Esophagus squamous epithelium (tissue), 5 donors: ENCODE measurements at regions not wholly inside any gene's neighbourhood (a gene's known extent, or its start where the extent isn't known, plus 50 kb on each side); places are given as distances from the start of the nearest gene placed in this dataset.

Experiments
- DNase-seq: peaks from one replicate; lab custom pipeline; 2025; lab: John Stamatoyannopoulos, UW
- H3K27ac ChIP-seq, 4 donors: fragments of 200-600 bp; sonication (generic); one replicate each; pipeline ENCODE4 v1.5.1; 2016 to 2019; ENCODE audit warnings: mild to moderate bottlenecking in 1 of 4
- H3K27me3 ChIP-seq, 4 donors: fragments of 200-600 bp; sonication (generic); 1 replicate in 3 of 4; 2 replicates in 1 of 4; pipeline versions ENCODE4 v1.5.1 to v1.6.0; 2017 to 2021; ENCODE audit warnings: antibody characterized with exemption in 1 of 4
- H3K36me3 ChIP-seq, 3 donors: fragments of 200-600 bp; sonication (generic); one replicate each; pipeline ENCODE4 v1.5.1; 2016 to 2019
- H3K4me1 ChIP-seq, 3 donors: fragments of 200-600 bp; sonication (generic); one replicate each; pipeline ENCODE4 v1.5.1; 2017 to 2019
- H3K4me3 ChIP-seq, 4 donors: fragments of 200-600 bp; sonication (generic); 1 replicate in 3 of 4; 2 replicates in 1 of 4; pipeline ENCODE4 v1.5.1; 2016 to 2019; ENCODE audit warnings: mild to moderate bottlenecking in 2 of 4, moderate library complexity in 1 of 4
- H3K9me3 ChIP-seq, 3 donors: fragments of 200-600 bp; sonication (generic); one replicate each; pipeline ENCODE4 v1.5.1; 2016 to 2019
- CTCF ChIP-seq, 6 experiments: fragments of 450-650 bp in 4 of 6; fragments of 200-600 bp in 2 of 6; sonication (generic) in 2 of 6; IDR thresholded peaks; one replicate each; pipeline ENCODE4 v1.5.1; 2016 to 2019; ENCODE audit warnings: antibody characterized with exemption in 6 of 6, mild to moderate bottlenecking in 4 of 6, moderate library complexity in 4 of 6
- POLR2A ChIP-seq, 4 donors: fragments of 450-650 bp; IDR thresholded peaks; one replicate each; pipeline ENCODE4 v1.6.1; 2017; ENCODE audit warnings: antibody characterized with exemption in 4 of 4, mild to moderate bottlenecking in 4 of 4, moderate library complexity in 3 of 4
- WGBS, 2 donors: methylation state at CpG; one replicate each; pipeline ENCODE4 v1.1.5; 2018; 5-methylcytosine and 5-hydroxymethylcytosine counted together
- intact Hi-C: fragments of 100-400 bp; cut with DNase I; formaldehyde crosslinking; loops from one replicate; pipeline ENCODE4 v1.15.0; 2022
- donor health status: DM: yes; HTN: yes; CAD: no.

- H3K4me3 ChIP-seq = no peak overlapping the region
- peak overlapping the region in 2 of 4 donors; percentile 12 to 19 for H3K27ac ChIP-seq
- H3K4me1 ChIP-seq = peaks cover 7 to 35% (median 9%) of the 10 kb centered on the region in 3 donors
- intact Hi-C loops = no loop called here
- TF ChIP-seq CTCF (IDR thresholded peaks at IDR 0.05) = no peak
- no peak for TF ChIP-seq POLR2A (IDR thresholded peaks at IDR 0.05)
- no peaks in the 10 kb centered on the region for H3K27me3 ChIP-seq
- no peak for DNase-seq
- H3K9me3 ChIP-seq = no peaks in the 10 kb centered on the region
- WGBS, 2 donors = 33 to 50% methylated on average over 1 of the region's 1 CpG
- H3K36me3 ChIP-seq = no peaks in the 10 kb centered on the region
Observed at GRCh38 chr2:14285812-14286211, 346.7 kb upstream of the LRATD1 start.

- no peaks in the 10 kb centered on the region for H3K36me3 ChIP-seq
- H3K4me1 ChIP-seq = peaks cover 7 to 35% (median 9%) of the 10 kb centered on the region in 3 donors
- no peaks in the 10 kb centered on the region for H3K9me3 ChIP-seq
- no peaks in the 10 kb centered on the region for H3K27me3 ChIP-seq
- peak; percentile 7 to 45 (median 22) for TF ChIP-seq CTCF (IDR thresholded peaks at IDR 0.05)
- TF ChIP-seq POLR2A (IDR thresholded peaks at IDR 0.05) = no peak
- 29% methylated on average over 1 of the region's 3 CpGs; no CpG with 5 or more reads in 1 of the 2 donors for WGBS, 2 donors
- no peak overlapping the region for H3K4me3 ChIP-seq
- no peak for DNase-seq
- peak overlapping the region; percentile 52 to 69 (median 56) for H3K27ac ChIP-seq
- intact Hi-C loops = no loop called here
Observed at GRCh38 chr2:14288016-14288415, 344.5 kb upstream of the LRATD1 start.

GRCh38 chr2:14292964-14293363 lies 339.6 kb upstream of the LRATD1 start:
- peaks cover 5 to 36% (median 7%) of the 10 kb centered on the region in 3 donors for H3K4me1 ChIP-seq
- H3K4me3 ChIP-seq = no peak overlapping the region
- TF ChIP-seq CTCF (IDR thresholded peaks at IDR 0.05) (no peak), POLR2A (IDR thresholded peaks at IDR 0.05) (no peak)
- H3K9me3 ChIP-seq = no peaks in the 10 kb centered on the region
- intact Hi-C loops = no loop called here
- 54 to 56% methylated on average over 2 to 3 of the region's 3 CpGs for WGBS, 2 donors
- H3K27me3 ChIP-seq = no peaks in the 10 kb centered on the region
- DNase-seq = no peak
- H3K36me3 ChIP-seq = no peaks in the 10 kb centered on the region
- no peak overlapping the region for H3K27ac ChIP-seq

GRCh38 chr2:14297340-14297739 lies 335.2 kb upstream of the LRATD1 start:
- peak overlapping the region in 3 of 4 donors; percentile 5 to 72 (median 28) for H3K27ac ChIP-seq
- intact Hi-C loops = no loop called here
- DNase-seq = no peak

GRCh38 chr2:14297906-14298305 lies 334.6 kb upstream of the LRATD1 start:
- no peak for DNase-seq
- TF ChIP-seq POLR2A (IDR thresholded peaks at IDR 0.05) (no peak), CTCF (IDR thresholded peaks at IDR 0.05) (no peak)
- no peaks in the 10 kb centered on the region for H3K9me3 ChIP-seq
- intact Hi-C loops = no loop called here
- H3K27me3 ChIP-seq = no peaks in the 10 kb centered on the region
- 69 to 83% methylated on average over 1 of the region's 1 CpG for WGBS, 2 donors
- H3K36me3 ChIP-seq = no peaks in the 10 kb centered on the region
- peaks cover 0 to 35% (median 0%) of the 10 kb centered on the region in 3 donors for H3K4me1 ChIP-seq
- H3K27ac ChIP-seq = peak overlapping the region in 3 of 4 donors; percentile 37 to 69 (median 40)
- H3K4me3 ChIP-seq = no peak overlapping the region

More at GRCh38 chr2:14297340-14297739, 335.2 kb upstream of the LRATD1 start:
- Histone ChIP-seq H3K36me3 (no peaks in the 10 kb centered on the region), H3K4me1 (peaks cover 0 to 35% (median 0%) of the 10 kb centered on the region in 3 donors), H3K9me3 (no peaks in the 10 kb centered on the region), H3K27me3 (no peaks in the 10 kb centered on the region), H3K4me3 (no peak overlapping the region)
- 26 to 27% methylated on average over 2 of the region's 2 CpGs for WGBS, 2 donors
- TF ChIP-seq POLR2A (IDR thresholded peaks at IDR 0.05) = no peak
- TF ChIP-seq CTCF (IDR thresholded peaks at IDR 0.05) = no peak
